22Rv1 (cell line): ENCODE measurements at regions not wholly inside any gene's neighbourhood (a gene's known extent, or its start where the extent isn't known, plus 50 kb on each side); places are given as distances from the start of the nearest gene placed in this dataset.
"Not testable (repeated sequence)": the region's sequence is repeated elsewhere in the genome, so short reads cannot be mapped to it uniquely, and the experiment has no call there.

Experiments
- H3K27ac ChIP-seq: fragments of 450-650 bp; 2 replicates; pipeline ENCODE4 v1.5.1; 2017
- ZFX ChIP-seq: fragments of 450-650 bp; IDR thresholded peaks from 2 replicates; pipeline ENCODE4 v1.6.1; 2017; ENCODE audit warnings: antibody characterized with exemption, borderline replicate concordance
- TF ChIP-seq, protein P1 (sequence below): fragments of 450-650 bp; IDR thresholded peaks from 2 replicates; pipeline ENCODE4 v1.5.1; 2017; ENCODE audit warnings: mild to moderate bottlenecking

DNA sequence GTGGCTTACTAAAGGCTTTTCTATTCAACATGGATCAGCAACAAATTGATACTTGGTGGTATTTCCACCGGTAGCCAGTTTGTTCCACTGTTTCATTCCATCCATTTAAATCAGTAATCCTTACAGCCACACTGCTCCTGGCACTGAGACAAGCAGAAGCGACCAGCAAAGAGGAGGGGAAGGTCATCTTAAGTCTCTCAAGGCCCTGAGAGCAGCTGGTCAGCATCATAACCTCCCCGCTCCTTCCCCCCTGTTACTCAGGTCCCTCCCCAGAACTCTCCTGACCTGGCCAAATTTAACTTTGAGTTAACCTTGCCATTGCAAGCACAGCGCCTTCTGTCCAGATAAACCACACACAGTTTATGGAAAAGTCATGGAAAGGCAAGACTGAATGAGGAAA lies 331.3 kb upstream of the KLF3 start:
- TF ChIP-seq, protein P1, sequence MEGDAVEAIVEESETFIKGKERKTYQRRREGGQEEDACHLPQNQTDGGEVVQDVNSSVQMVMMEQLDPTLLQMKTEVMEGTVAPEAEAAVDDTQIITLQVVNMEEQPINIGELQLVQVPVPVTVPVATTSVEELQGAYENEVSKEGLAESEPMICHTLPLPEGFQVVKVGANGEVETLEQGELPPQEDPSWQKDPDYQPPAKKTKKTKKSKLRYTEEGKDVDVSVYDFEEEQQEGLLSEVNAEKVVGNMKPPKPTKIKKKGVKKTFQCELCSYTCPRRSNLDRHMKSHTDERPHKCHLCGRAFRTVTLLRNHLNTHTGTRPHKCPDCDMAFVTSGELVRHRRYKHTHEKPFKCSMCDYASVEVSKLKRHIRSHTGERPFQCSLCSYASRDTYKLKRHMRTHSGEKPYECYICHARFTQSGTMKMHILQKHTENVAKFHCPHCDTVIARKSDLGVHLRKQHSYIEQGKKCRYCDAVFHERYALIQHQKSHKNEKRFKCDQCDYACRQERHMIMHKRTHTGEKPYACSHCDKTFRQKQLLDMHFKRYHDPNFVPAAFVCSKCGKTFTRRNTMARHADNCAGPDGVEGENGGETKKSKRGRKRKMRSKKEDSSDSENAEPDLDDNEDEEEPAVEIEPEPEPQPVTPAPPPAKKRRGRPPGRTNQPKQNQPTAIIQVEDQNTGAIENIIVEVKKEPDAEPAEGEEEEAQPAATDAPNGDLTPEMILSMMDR = no peak
- TF ChIP-seq ZFX = no peak
- no peak overlapping the region for H3K27ac ChIP-seq

DNA sequence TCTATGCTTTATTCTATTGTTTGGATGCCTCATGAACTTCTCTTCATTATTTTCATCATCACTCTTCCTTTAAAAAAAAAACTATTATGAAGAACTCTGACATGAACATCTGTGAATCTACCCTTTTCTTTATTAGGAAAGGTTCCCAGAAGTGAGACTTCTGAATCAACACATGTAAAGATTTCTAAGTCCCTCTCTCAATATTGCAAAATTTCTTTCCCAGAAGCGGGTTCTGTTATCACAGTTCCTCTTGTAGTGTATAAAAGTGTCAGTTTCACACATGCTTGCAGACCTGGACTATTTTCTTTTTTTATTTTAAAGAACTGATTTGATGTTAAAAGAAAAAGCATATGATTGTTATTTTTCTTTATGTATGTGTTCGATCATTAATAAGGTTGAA lies 330.8 kb upstream of the KLF3 start:
- no peak overlapping the region for H3K27ac ChIP-seq
- no peak for TF ChIP-seq ZFX
- TF ChIP-seq, protein P1 = no peak

DNA sequence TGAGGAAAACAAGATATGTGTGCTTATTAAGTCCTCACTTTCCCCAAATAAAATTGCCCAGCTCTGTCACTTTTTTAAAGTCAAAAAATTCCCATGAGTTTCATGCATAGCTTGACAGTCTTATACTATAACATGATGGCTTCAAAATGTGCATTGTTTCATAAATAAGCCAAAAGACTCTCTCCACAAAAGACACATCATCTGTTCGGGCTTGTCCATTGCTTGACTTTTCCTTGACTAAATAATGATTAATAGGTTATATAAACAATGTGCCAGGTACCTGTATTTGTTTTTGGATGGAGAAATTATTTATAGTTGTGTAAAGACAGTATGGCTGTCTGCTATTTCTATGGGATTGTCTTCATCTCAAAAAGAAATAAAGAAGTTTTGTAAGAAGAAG lies 329.2 kb upstream of the KLF3 start:
- peak overlapping the region; percentile 74 for H3K27ac ChIP-seq
- TF ChIP-seq, protein P1 = no peak
- TF ChIP-seq ZFX = no peak

DNA sequence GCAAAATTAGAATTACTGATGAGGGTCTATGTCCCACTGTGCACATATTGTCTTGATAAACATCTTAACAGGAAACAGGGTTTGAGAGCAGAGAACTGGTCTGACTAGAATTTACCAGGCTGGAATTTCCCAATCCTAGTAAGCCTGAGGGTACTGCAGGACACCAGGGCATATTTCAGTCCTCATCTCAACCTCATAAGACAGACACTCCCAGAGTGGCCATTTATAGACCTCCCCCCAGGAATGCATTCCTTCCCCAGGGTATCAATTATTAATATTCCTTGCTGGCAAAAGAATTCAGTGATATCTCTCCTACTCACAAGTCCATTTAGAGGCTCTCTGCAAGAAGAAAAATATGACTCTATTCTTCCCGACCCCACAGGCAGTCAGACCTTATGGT lies 325.1 kb upstream of the KLF3 start:
- H3K27ac ChIP-seq = not testable (repeated sequence)

DNA sequence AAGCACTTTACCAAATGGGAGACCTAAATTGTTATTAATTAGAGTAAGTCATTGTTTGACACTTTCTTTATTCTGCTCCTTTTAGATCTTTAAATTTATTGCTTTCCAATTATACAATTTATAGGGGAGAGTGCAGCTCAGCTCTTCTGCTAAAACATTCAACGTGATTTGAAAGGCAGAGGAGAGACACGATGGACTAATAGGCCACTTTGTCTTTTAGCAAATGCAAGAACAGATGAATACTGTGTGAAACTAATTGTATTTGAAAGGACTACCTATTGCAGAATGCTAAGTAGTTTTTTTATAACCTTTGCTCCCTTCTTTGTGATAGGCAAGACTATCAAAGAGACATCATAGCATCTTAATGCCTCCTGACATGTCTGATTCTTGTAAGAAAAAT lies 320.4 kb upstream of the KLF3 start:
- H3K27ac ChIP-seq = no peak overlapping the region
- no peak for TF ChIP-seq ZFX
- TF ChIP-seq, protein P1 = no peak

DNA sequence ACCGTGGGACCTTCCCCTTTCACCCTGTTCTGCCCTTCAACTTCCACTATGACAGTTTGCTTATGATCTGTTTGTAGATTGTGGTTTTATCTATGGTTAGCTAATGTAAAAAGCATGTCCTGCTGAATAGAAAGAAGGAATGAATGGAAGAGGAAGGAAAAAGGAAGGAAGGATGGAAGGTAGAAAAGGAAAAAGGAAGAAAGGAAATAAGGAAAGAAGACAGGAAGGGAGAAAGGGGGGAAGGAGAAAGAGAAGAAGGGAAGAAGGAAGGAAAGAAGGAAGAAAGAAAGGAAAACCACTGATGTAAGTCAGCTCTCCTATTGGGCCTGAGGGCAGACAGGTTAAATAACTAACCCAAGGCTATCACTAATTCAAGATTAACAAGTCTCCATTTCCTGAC lies 319.1 kb upstream of the KLF3 start:
- H3K27ac ChIP-seq = no peak overlapping the region
- TF ChIP-seq, protein P1 = no peak
- no peak for TF ChIP-seq ZFX

DNA sequence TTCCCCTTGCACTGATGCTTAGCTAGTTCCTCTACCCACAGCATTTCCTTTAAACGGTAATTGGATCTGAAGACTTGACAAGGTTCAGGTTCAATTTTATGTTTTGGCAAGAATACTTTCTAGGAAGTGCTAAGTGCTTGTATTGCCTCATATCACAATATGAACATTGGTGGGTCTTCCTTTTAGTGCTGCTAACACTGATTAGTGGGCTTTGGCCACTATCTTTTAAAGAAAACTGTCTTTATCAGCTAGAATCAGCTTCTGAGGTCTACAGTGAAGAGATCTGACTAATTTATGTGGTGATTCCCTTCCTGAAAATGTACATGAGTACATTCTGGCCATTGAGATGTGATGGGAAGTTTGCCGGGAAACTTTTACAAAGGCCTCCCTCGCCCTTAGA lies 316.7 kb upstream of the KLF3 start:
- TF ChIP-seq, protein P1 = no peak
- no peak for TF ChIP-seq ZFX
- no peak overlapping the region for H3K27ac ChIP-seq

DNA sequence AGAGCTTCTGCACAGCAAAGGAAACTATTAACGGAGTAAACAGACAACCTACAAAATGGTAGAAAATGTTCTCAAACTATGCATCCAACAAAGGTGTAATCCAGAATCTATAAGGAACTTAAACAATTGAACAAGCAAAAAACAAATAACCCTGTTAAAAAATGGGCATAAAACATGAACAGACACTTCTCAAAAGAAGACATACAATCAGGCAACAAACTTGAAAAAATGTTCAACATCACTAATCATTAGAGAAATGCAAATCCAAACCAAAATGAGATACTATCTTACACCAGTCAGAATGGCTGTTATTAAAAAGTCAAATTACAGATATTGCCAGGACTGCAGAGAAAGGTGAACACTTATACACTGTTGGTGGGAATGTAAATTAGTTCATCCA lies 309.6 kb upstream of the KLF3 start:
- no peak for TF ChIP-seq ZFX
- TF ChIP-seq, protein P1 = no peak
- H3K27ac ChIP-seq = no peak overlapping the region
